ENCODE measurements at regions not wholly inside any gene's neighbourhood (a gene's known extent, or its start where the extent isn't known, plus 50 kb on each side); places are given as distances from the start of the nearest gene placed in this dataset.

- TF ChIP-seq CTCF (IDR thresholded peaks at IDR 0.05) (no peak), SIN3A (IDR thresholded peaks at IDR 0.05; ENCODE audit: borderline replicate concordance, insufficient read depth, low read depth, low read length) (no peak), REST (IDR thresholded peaks at IDR 0.05; ENCODE audit: insufficient read depth in 1 of 2, low read depth in 2 of 2, low read length in 1 of 2) (no peak)
Observed at GRCh38 chr1:23614032-23614660, 54.8 kb upstream of the ID3 start.
